Lower leg skin (tissue), 4 donors: ENCODE measurements at regions not wholly inside any gene's neighbourhood (a gene's known extent, or its start where the extent isn't known, plus 50 kb on each side); places are given as distances from the start of the nearest gene placed in this dataset.

Source experiments
- DNase-seq, 2 donors: peaks; one replicate each; pipeline ENCODE4 v3.0.0-alpha.2; 2019; ENCODE audit warnings: low spot score in 2 of 2
- H3K4me3 ChIP-seq: fragments of 200-600 bp; sonication (generic); 2 replicates; pipeline ENCODE4 v1.5.1; 2017; ENCODE audit warnings: mild to moderate bottlenecking, low read depth; ENCODE audit not compliant: poor library complexity, severe bottlenecking
- CTCF ChIP-seq, 3 donors: fragments of 450-650 bp; IDR thresholded peaks; one replicate each; pipeline ENCODE4 v1.5.1; 2016; ENCODE audit warnings: antibody characterized with exemption in 3 of 3, mild to moderate bottlenecking in 3 of 3, moderate library complexity in 2 of 3
- POLR2A ChIP-seq, 2 donors: fragments of 450-650 bp; IDR thresholded peaks; one replicate each; pipeline ENCODE4 v1.6.1; 2016 to 2017; ENCODE audit warnings: antibody characterized with exemption in 2 of 2, mild to moderate bottlenecking in 1 of 2, moderate library complexity in 1 of 2
- WGBS, 2 donors: methylation state at CpG; one replicate each; pipeline ENCODE4 v1.1.5; 2018; 5-methylcytosine and 5-hydroxymethylcytosine counted together
- intact Hi-C: fragments of 100-400 bp; cut with DNase I; formaldehyde crosslinking; loops from one replicate; pipeline ENCODE4 v1.15.0; 2023; ENCODE audit warnings: low total_unique reads

GRCh38 chr5:143516249-143516648 lies 112.8 kb upstream of the NR3C1 start:
- TF ChIP-seq CTCF (IDR thresholded peaks at IDR 0.05), result no peak
- TF ChIP-seq POLR2A (IDR thresholded peaks at IDR 0.05), result no peak
- DNase-seq, result no peak
- WGBS, 2 donors, result 90 to 97% methylated on average over 1 of the region's 1 CpG
- intact Hi-C loops, result no loop called here
- H3K4me3 ChIP-seq, result no peak overlapping the region

- no peak for DNase-seq
- WGBS, 2 donors, result 71 to 72% methylated on average over 5 of the region's 5 CpGs
- intact Hi-C loops, result no loop called here
- no peak for TF ChIP-seq CTCF (IDR thresholded peaks at IDR 0.05)
- TF ChIP-seq POLR2A (IDR thresholded peaks at IDR 0.05), result no peak
- H3K4me3 ChIP-seq, result no peak overlapping the region
Observed at GRCh38 chr5:143515829-143516228, 112.3 kb upstream of the NR3C1 start.

- intact Hi-C loops, result no loop called here
- DNase-seq, result no peak
- H3K4me3 ChIP-seq, result no peak overlapping the region
- TF ChIP-seq CTCF (IDR thresholded peaks at IDR 0.05), result no peak
- TF ChIP-seq POLR2A (IDR thresholded peaks at IDR 0.05), result no peak
Observed at GRCh38 chr5:143514616-143515335, 111.3 kb upstream of the NR3C1 start.

- DNase-seq, result no peak
- 97 to 98% methylated on average over 2 of the region's 2 CpGs for WGBS, 2 donors
- TF ChIP-seq CTCF (IDR thresholded peaks at IDR 0.05), result no peak
- TF ChIP-seq POLR2A (IDR thresholded peaks at IDR 0.05), result no peak
- no peak overlapping the region for H3K4me3 ChIP-seq
- intact Hi-C loops, result no loop called here
Observed at GRCh38 chr5:143513720-143514119, 110.2 kb upstream of the NR3C1 start.

GRCh38 chr5:143511736-143512135 lies 108.2 kb upstream of the NR3C1 start:
- DNase-seq, result no peak
- intact Hi-C loops, result no loop called here
- no peak for TF ChIP-seq POLR2A (IDR thresholded peaks at IDR 0.05)
- TF ChIP-seq CTCF (IDR thresholded peaks at IDR 0.05), result no peak
- H3K4me3 ChIP-seq, result no peak overlapping the region

GRCh38 chr5:143509758-143510221 lies 106.3 kb upstream of the NR3C1 start:
- intact Hi-C loops, result no loop called here
- H3K4me3 ChIP-seq, result no peak overlapping the region
- TF ChIP-seq POLR2A (IDR thresholded peaks at IDR 0.05), result no peak
- TF ChIP-seq CTCF (IDR thresholded peaks at IDR 0.05), result no peak
- WGBS, 2 donors, result 76 to 79% methylated on average over 3 of the region's 3 CpGs
- DNase-seq, result no peak
